ENCODE measurements at regions not wholly inside any gene's neighbourhood (a gene's known extent, or its start where the extent isn't known, plus 50 kb on each side); places are given as distances from the start of the nearest gene placed in this dataset.

DNA sequence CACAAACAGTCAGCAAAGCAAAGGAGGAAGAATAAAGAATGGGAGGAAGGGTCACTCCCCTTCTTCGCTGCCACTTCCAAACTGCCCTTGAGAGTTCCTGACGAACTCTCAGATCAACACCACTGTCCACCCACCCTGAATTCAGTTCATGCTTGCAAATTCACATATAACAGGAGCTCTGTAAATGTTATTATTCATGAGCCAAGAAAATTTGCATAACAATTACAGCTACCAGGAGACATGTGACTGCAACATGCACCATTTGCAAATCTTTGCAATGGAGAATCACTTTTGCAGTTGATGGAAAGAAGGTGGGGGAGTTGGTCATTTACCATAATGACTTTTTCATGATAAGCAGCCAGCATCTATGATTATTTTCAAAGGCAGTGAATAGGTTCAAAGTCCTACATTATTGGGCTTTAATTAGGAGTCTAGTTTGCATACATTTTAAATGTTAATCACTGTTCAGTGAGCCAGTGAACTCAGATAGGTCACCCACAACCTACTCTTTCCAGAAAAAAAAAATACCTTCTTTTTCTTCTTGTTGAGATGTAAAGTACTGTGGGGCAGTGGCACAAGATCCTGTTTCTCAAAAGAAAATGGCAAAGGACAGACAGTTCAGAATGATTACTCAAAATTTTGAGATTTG lies 149.7 kb downstream of the CAAP1 start:
- TF ChIP-seq, protein P1, sequence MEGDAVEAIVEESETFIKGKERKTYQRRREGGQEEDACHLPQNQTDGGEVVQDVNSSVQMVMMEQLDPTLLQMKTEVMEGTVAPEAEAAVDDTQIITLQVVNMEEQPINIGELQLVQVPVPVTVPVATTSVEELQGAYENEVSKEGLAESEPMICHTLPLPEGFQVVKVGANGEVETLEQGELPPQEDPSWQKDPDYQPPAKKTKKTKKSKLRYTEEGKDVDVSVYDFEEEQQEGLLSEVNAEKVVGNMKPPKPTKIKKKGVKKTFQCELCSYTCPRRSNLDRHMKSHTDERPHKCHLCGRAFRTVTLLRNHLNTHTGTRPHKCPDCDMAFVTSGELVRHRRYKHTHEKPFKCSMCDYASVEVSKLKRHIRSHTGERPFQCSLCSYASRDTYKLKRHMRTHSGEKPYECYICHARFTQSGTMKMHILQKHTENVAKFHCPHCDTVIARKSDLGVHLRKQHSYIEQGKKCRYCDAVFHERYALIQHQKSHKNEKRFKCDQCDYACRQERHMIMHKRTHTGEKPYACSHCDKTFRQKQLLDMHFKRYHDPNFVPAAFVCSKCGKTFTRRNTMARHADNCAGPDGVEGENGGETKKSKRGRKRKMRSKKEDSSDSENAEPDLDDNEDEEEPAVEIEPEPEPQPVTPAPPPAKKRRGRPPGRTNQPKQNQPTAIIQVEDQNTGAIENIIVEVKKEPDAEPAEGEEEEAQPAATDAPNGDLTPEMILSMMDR (IDR thresholded peaks at IDR 0.05): no peak
- TF ChIP-seq POLR2A (IDR thresholded peaks at IDR 0.05): no peak
